H9 (cell line): ENCODE measurements at regions not wholly inside any gene's neighbourhood (a gene's known extent, or its start where the extent isn't known, plus 50 kb on each side); places are given as distances from the start of the nearest gene placed in this dataset.

Experiments used
- DNase-seq: peaks from one replicate; pipeline ENCODE4 v3.0.0-alpha.2; 2017
- H2AFZ ChIP-seq: one replicate; pipeline ENCODE4 v1.6.1; 2013; ENCODE audit warnings: mild to moderate bottlenecking, low read length, control low read depth, moderate library complexity
- H2AK5ac ChIP-seq: 2 replicates; pipeline ENCODE4 v1.6.1; 2013; ENCODE audit warnings: low read length, control low read depth, mixed read lengths; ENCODE audit not compliant: insufficient read length
- H2BK120ac ChIP-seq: one replicate; pipeline ENCODE4 v1.6.1; 2013; ENCODE audit warnings: low read depth, mild to moderate bottlenecking, low read length, control low read depth, inconsistent platforms; ENCODE audit not compliant: poor library complexity, severe bottlenecking
- H2BK12ac ChIP-seq: 2 replicates; pipeline ENCODE4 v1.6.1; 2013; ENCODE audit warnings: low read length, control low read depth, mixed read lengths, low read depth; ENCODE audit not compliant: insufficient read length
- H2BK15ac ChIP-seq: 2 replicates; pipeline ENCODE4 v1.6.1; 2013; ENCODE audit warnings: low read depth, low read length, control low read depth
- H2BK20ac ChIP-seq: one replicate; pipeline ENCODE4 v1.6.1; 2013; ENCODE audit warnings: low read depth, mild to moderate bottlenecking, low read length, control low read depth, inconsistent platforms; ENCODE audit not compliant: poor library complexity, severe bottlenecking
- H2BK5ac ChIP-seq: 2 replicates; pipeline ENCODE4 v1.6.1; 2013; ENCODE audit warnings: low read length, control low read depth, mixed read lengths; ENCODE audit not compliant: insufficient read length
- H3K14ac ChIP-seq: 2 replicates; pipeline ENCODE4 v1.6.1; 2013; ENCODE audit warnings: low read length, control low read depth; ENCODE audit not compliant: insufficient read depth
- H3K18ac ChIP-seq: 2 replicates; pipeline ENCODE4 v1.6.1; 2013; ENCODE audit warnings: low read depth, mild to moderate bottlenecking, mixed read lengths, low read length, control low read depth; ENCODE audit not compliant: insufficient read length
- H3K23ac ChIP-seq: 2 replicates; pipeline ENCODE4 v1.6.1; 2013; ENCODE audit warnings: low read length, control low read depth, mixed read lengths, low read depth; ENCODE audit not compliant: insufficient read length
- H3K23me2 ChIP-seq: 2 replicates; pipeline ENCODE4 v1.6.1; 2013; ENCODE audit warnings: low read depth, mild to moderate bottlenecking, mixed read lengths, low read length, control low read depth; ENCODE audit not compliant: insufficient read length, poor library complexity, severe bottlenecking
- H3K27ac ChIP-seq: 2 replicates; pipeline ENCODE4 v1.5.1; 2013; ENCODE audit warnings: low read length, control low read depth, mixed read lengths, low read depth; ENCODE audit not compliant: insufficient read length
- H3K27me3 ChIP-seq: 2 replicates; pipeline ENCODE4 v1.6.1; 2013; ENCODE audit warnings: low read length, control low read depth, inconsistent platforms; ENCODE audit not compliant: insufficient read depth
- H3K4ac ChIP-seq: 2 replicates; pipeline ENCODE4 v1.6.1; 2013; ENCODE audit warnings: low read depth, mild to moderate bottlenecking, control low read depth, inconsistent platforms, low read length, moderate library complexity
- H3K4me1 ChIP-seq: 2 replicates; pipeline ENCODE4 v1.6.1; 2013; ENCODE audit warnings: low read length, control low read depth, inconsistent platforms; ENCODE audit not compliant: insufficient read depth
- H3K4me2 ChIP-seq: 2 replicates; pipeline ENCODE4 v1.6.1; 2013; ENCODE audit warnings: low read length, control low read depth, mixed read lengths; ENCODE audit not compliant: insufficient read length, insufficient read depth
- H3K56ac ChIP-seq: 2 replicates; pipeline ENCODE4 v1.6.1; 2013; ENCODE audit warnings: low read depth, mild to moderate bottlenecking, mixed read lengths, low read length, control low read depth; ENCODE audit not compliant: insufficient read length
- H3K79me1 ChIP-seq: 2 replicates; pipeline ENCODE4 v1.6.1; 2013; ENCODE audit warnings: low read depth, mild to moderate bottlenecking, moderate library complexity, low read length, control low read depth, inconsistent platforms; ENCODE audit not compliant: insufficient read depth, poor library complexity, severe bottlenecking
- H3K79me2 ChIP-seq: 2 replicates; pipeline ENCODE4 v1.6.1; 2013; ENCODE audit warnings: low read length, control low read depth, inconsistent platforms; ENCODE audit not compliant: insufficient read depth
- H3K9ac ChIP-seq: 2 replicates; pipeline ENCODE4 v1.6.1; 2013; ENCODE audit warnings: low read length, control low read depth, mixed read lengths; ENCODE audit not compliant: insufficient read length; ENCODE audit errors: extremely low read depth
- H3K9me3 ChIP-seq: one replicate; pipeline ENCODE4 v1.6.1; 2013; ENCODE audit warnings: low read depth, low read length, inconsistent platforms; ENCODE audit not compliant: control insufficient read depth
- H3T11ph ChIP-seq: one replicate; pipeline ENCODE4 v1.6.1; 2013; ENCODE audit warnings: mild to moderate bottlenecking, low read length, control low read depth, inconsistent platforms
- H4K20me1 ChIP-seq: one replicate; pipeline ENCODE4 v1.6.1; 2013; ENCODE audit not compliant: control insufficient read depth, insufficient read length, insufficient read depth
- H4K5ac ChIP-seq: 2 replicates; pipeline ENCODE4 v1.6.1; 2013; ENCODE audit warnings: low read depth, mild to moderate bottlenecking, mixed read lengths, low read length, control low read depth; ENCODE audit not compliant: insufficient read length
- H4K8ac ChIP-seq: replicated peaks from 2 replicates; pipeline ENCODE4 v1.6.1; 2013; ENCODE audit warnings: low read length, control low read depth, mixed read lengths, low read depth; ENCODE audit not compliant: insufficient read length
- H4K91ac ChIP-seq: 2 replicates; pipeline ENCODE4 v1.6.1; 2013; ENCODE audit warnings: low read depth, mild to moderate bottlenecking, moderate library complexity, mixed read lengths, low read length, control low read depth; ENCODE audit not compliant: insufficient read length
- H3K27ac Mint-ChIP-seq, 3 experiments: 2 replicates in 2 of 3; 3 replicates in 1 of 3; pipeline ENCODE4 v1.8.0; 2020 to 2021; ENCODE audit warnings: mixed read lengths in 3 of 3, mild to moderate bottlenecking in 1 of 3, moderate library complexity in 1 of 3
- H3K27me3 Mint-ChIP-seq: 2 replicates; pipeline ENCODE4 v1.8.0; 2021; ENCODE audit warnings: low read depth, mild to moderate bottlenecking, moderate library complexity, mixed read lengths
- H3K36me3 Mint-ChIP-seq, 3 experiments: 2 replicates in 2 of 3; 3 replicates in 1 of 3; pipeline ENCODE4 v1.8.0; 2020 to 2021; ENCODE audit warnings: low read depth in 3 of 3, mixed read lengths in 3 of 3; ENCODE audit not compliant: insufficient read depth in 1 of 3
- H3K4me1 Mint-ChIP-seq, 2 experiments: 2 replicates each; pipeline ENCODE4 v1.8.0; 2020; ENCODE audit warnings: mixed read lengths in 2 of 2
- H3K4me3 Mint-ChIP-seq, 2 experiments: 2 replicates in 1 of 2; 3 replicates in 1 of 2; pipeline ENCODE4 v1.8.0; 2020 to 2021; ENCODE audit warnings: mild to moderate bottlenecking in 2 of 2, mixed read lengths in 2 of 2, moderate library complexity in 1 of 2
- H3K9me3 Mint-ChIP-seq, 2 experiments: 2 replicates in 1 of 2; 3 replicates in 1 of 2; pipeline ENCODE4 v1.8.0; 2020; ENCODE audit warnings: mild to moderate bottlenecking in 2 of 2, mixed read lengths in 2 of 2, moderate library complexity in 1 of 2
- CTCF ChIP-seq: fragments of 200-600 bp; sonication (generic); conservative IDR thresholded peaks from 3 replicates; pipeline ENCODE4 v1.8.0; 2021; ENCODE audit warnings: antibody characterized with exemption, mild to moderate bottlenecking
- whole genome bisulfite sequencing: extraction: QIAGEN DNeasy Blood & Tissue Kit; methylation state at CpG from one replicate; pipeline ENCODE4 v1.1.7; 2013; ENCODE audit warnings: missing lambda C conversion rate, low lambda C conversion rate, mixed read lengths; ENCODE audit not compliant: insufficient read length; ENCODE audit errors: extremely low coverage; 5-methylcytosine and 5-hydroxymethylcytosine counted together

- no CpG with 5 or more reads among the region's 8 CpGs for WGBS
- H3K27me3 ChIP-seq = no peaks in the 10 kb centered on the region
- peaks cover 0 to 12% (median 6%) of the 10 kb centered on the region in 3 experiments; a peak in 6 of 7 replicates for H3K36me3 Mint-ChIP-seq
- no peak overlapping the region for H2AK5ac ChIP-seq
- no peak overlapping the region for H3K14ac ChIP-seq
- no peak overlapping the region for H2BK120ac ChIP-seq
- H3K4me2 ChIP-seq = no peak overlapping the region
- H3K9me3 Mint-ChIP-seq = peaks cover 14 to 22% of the 10 kb centered on the region in 2 experiments
- H3K27ac Mint-ChIP-seq = no peak overlapping the region
- H3K9me3 ChIP-seq = peaks cover 7% of the 10 kb centered on the region
- H3K4ac ChIP-seq = no peak overlapping the region
- H2BK20ac ChIP-seq = no peak overlapping the region
- H2BK12ac ChIP-seq = no peak overlapping the region
- H3K23ac ChIP-seq = no peak overlapping the region
- no peak overlapping the region for H3K9ac ChIP-seq
- H2BK15ac ChIP-seq = no peak overlapping the region
- no peaks in the 10 kb centered on the region for H3K23me2 ChIP-seq
- H3K18ac ChIP-seq = no peak overlapping the region
- no peak overlapping the region for H3K27ac ChIP-seq
- H3T11ph ChIP-seq = no peak overlapping the region
- peaks cover 6 to 11% of the 10 kb centered on the region in 2 experiments for H3K4me1 Mint-ChIP-seq
- no peaks in the 10 kb centered on the region for H3K27me3 Mint-ChIP-seq
- no peak overlapping the region for H3K56ac ChIP-seq
- no peak for DNase-seq
- no peak overlapping the region for H4K91ac ChIP-seq
- no peak overlapping the region for H2BK5ac ChIP-seq
- H2AFZ ChIP-seq = no peak overlapping the region
- no peaks in the 10 kb centered on the region for H3K79me1 ChIP-seq
- no peaks in the 10 kb centered on the region for H3K79me2 ChIP-seq
- H4K5ac ChIP-seq = no peak overlapping the region
- no peak overlapping the region for H3K4me3 Mint-ChIP-seq
- no peaks in the 10 kb centered on the region for H3K4me1 ChIP-seq
- no peak for TF ChIP-seq CTCF
- H4K20me1 ChIP-seq = no peaks in the 10 kb centered on the region
- H4K8ac ChIP-seq = no peak overlapping the region
Observed at GRCh38 chr7:110519851-110520250, 571.1 kb upstream of the LRRN3 start.
